ENCODE measurements at regions not wholly inside any gene's neighbourhood (a gene's known extent, or its start where the extent isn't known, plus 50 kb on each side); places are given as distances from the start of the nearest gene placed in this dataset.
"Not testable (repeated sequence)": the region's sequence is repeated elsewhere in the genome, so short reads cannot be mapped to it uniquely, and the experiment has no call there.

DNA sequence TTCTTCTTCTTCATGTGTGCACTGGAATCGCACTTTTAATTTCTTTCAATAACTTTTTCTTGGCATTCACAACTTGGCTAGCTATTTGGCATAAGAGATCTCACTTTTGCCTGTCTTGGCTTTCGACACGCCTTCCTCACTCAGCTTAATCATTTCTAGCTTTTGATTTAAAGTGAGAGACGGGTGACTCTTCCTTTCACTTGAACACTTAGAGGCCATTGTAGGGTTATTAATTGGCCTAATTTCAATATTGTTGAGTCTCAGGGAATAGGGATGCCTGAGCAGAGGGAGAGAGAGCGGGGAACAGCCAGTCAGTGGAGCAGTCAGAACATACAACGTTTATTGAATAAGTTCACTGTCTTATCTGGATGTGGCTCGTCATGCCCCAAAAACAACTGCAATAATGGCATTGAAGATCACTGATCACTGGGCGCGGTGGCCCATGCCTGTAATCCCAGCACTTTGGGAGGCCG lies 200.3 kb downstream of the SEC14L1 start:
- no peak for DNase-seq (ENCODE audit: low read depth in 2 of 2)

DNA sequence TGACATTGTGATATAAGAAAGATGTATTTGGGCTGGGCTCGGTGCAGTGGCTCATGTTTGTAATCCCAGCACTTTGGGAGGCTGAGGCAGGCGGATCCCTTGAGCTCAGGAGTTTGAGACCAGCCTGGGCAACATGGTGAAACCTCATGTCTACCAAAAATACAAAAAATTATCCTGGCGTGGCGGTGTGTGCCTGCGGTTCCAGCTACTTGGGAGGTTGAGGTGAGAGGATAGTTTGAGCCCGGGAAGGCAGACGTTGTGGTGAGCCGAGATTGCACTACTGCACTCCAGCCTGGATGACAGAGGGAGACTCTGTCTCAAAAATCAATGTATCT lies 201.9 kb downstream of the SEC14L1 start:
- DNase-seq (ENCODE audit: low read depth in 2 of 2): not testable (repeated sequence)

- no peak for DNase-seq (ENCODE audit: low read depth in 2 of 2)
Observed at GRCh38 chr17:77343031-77343800, 202.4 kb downstream of the SEC14L1 start.

DNA sequence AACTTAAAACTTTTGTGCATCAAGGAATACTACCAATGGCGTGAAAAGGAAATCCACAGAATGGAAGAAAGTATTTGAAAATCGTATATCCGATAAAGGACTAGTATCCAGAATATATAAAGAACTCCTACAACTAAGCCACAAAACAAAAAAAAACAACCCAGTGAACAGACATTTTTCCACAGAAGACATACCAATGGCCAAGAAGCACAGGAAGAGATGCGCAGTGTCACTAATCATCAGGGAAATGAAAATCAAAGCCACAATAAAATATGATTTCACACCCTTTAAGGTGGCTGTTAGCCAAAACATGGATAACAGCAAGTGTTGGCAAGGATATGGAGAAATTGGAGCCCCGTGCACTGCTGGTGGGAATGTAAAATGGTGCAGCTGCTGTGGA lies 203.3 kb downstream of the SEC14L1 start:
- no peak for DNase-seq (ENCODE audit: low read depth in 2 of 2)

DNA sequence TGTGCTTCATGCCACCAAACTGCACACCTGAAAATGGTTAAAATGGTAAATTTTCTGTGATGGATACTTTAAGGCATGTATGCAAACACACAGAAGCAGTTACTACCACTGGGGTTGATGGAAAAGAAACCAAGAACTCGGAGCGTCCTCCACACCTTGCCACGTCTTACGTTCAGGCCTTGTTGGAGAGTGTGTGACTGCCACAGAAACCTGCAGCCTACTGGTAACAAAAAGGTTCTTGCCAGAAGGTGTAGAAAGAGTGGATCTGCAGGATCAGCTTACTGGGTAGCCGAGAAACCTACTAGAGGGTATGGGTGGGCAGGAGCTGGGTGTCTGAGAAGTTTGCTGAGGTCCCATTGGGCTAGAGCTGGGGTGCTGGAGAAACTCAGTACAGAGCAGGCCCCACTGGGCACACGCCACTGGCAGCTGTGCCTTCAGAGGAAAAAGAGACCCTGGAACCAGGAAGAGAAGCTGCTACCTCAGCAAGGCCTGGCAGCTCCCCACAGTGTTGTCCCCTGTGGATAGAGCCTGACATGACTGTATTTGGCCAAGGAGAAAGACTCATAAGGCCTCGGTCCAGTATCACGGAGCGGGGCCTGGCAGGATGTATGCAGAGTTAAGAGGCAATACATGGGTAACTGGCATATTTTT lies 204.6 kb downstream of the SEC14L1 start:
- DNase-seq (ENCODE audit: low read depth in 2 of 2): no peak

DNA sequence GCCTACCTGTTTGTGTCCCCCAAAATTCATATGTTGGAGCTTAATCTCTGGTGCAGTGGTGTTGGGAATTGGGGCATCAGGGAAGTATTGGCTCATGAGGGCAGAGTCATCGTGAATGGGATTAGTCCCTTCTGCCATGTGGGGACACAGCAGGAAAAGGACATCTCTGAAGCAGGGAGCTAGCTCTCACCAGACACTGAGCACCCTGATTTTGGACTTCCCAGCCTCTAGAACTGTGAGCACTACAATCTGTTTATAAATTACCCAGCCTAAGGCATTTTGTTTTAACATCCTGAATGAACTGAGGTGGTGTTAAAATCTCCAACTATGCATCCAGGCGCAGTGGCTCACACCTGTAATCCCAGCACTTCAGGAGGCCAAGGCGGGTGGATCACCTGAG lies 206.0 kb downstream of the SEC14L1 start:
- no peak for DNase-seq (ENCODE audit: low read depth in 2 of 2)

GRCh38 chr17:77347544-77347943 lies 206.8 kb downstream of the SEC14L1 start:
- DNase-seq (ENCODE audit: low read depth in 2 of 2): no peak

DNA sequence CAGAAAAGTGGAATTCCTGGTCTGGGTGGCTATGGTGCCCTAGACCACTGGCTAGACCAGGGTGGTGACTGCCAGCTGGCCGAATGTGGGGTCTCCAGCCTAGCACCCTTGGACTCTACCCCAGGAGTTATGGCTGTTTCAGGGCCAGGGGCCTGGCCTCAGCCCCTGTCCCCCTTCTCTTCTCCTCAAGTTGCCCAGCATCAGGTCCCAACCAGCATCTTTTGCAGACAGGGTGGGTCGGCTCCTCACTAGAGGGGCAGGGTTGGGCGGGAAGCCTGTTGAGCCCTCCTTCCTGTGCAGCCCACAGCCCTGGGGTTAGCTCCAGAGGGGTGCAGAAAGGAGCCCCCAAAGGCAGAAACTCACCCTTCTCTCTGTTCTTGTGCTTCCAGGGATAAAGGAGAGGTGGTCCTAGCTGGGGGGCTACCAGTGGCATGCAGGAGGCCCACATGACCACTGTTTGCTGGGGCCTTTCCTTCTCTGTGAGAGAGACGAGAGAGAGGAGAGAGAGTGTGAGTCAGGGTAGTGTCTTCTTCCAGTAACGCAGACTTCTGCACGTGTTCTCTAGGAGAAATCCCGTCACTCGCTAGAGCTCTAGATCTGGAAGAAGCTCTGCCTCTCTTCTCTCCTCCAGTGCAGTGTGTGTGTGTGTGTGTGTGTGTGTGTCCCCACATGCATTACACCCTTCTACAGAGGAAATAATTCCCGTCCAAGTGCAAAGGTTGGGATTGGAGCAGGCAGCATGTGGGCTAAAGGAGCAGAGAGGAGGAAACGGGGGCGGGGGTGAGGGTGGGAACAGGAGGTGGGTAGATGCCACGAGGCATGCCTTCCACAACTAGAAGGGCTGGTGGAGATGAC lies 209.4 kb downstream of the SEC14L1 start:
- DNase-seq (ENCODE audit: low read depth in 2 of 2): no peak

DNA sequence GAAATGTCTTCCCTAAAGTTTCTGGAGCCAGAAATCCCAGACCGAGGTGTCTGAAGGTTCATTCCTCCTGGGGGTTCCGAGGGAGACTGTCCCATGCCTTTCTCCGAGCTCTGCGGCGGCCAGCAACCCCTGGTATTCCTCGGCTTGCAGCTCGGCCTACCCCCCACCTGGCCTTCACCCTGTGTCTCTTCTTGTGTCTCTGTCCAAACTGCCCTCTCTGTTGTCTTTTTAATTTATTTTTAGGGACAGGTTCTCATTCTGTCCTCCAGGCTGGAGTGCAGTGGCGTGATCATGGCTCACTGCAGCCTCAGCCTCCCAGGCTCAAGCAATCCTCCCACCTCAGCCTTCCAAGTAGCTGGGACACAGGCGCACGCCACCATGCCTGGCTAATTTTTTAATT lies 211.7 kb downstream of the SEC14L1 start:
- no peak for DNase-seq (ENCODE audit: low read depth in 2 of 2)

DNA sequence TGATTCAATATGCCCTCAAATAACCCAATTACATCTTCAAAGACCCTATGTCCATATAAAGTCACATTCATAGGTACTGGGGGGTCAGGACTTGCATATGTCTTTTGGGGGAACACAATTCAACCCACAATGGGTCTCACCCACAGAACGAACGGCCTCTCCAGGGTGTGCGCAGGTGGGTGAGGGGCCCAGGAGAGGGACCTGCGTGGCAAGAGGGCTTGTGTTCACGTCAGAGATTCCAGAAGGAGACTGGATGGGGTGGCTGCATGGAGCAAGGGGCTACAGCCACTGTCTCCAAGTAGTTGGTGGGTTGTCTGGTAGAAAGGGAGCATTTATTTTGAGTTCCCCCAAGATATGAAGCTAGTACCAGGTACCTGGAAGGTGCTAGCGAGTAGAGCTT lies 212.2 kb downstream of the SEC14L1 start:
- no peak for DNase-seq (ENCODE audit: low read depth in 2 of 2)

- DNase-seq (ENCODE audit: low read depth in 2 of 2): no peak
Observed at GRCh38 chr17:77353684-77354419, 213.1 kb downstream of the SEC14L1 start.

GRCh38 chr17:77354420-77354669 lies 213.6 kb downstream of the SEC14L1 start:
- DNase-seq (ENCODE audit: low read depth in 2 of 2): no peak

DNA sequence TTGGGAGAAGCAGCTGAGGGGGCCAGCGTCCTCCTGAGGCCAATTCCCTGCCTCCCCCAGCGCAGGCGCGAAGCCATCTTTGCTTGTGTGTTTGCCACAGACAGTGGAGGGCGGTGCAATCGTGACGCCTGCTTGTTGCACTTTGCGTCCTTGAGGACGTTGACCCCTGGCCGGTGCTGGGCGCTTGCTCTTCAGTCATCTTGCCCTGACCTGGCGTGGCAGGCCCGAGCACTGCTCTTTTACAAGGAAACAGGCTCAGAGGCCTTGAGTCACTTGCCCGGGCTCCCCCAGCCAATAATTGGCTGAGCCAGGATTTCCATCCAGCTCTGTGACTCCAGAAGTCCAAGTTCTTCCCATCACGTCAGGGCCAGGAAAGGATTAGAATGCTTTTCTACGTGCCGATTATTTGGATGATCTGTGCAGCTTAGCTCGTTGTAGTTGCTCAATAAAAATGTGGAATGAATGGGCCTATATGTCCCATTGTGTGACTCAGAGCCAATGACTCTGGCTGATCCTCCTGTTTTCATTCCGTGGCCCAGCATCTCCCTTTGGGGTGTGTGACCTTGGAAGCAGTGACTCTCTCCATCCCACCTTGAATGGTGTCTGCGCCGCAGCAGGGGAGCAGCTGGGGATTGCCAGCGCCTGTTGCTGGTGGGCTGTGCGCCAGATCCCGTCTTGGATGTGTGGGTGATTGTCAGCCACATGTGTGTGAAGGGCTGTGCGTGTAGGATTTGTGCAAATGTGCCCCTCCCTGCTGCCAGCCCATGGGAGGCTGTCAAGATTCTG lies 214.1 kb downstream of the SEC14L1 start:
- DNase-seq (ENCODE audit: low read depth in 2 of 2): no peak

DNA sequence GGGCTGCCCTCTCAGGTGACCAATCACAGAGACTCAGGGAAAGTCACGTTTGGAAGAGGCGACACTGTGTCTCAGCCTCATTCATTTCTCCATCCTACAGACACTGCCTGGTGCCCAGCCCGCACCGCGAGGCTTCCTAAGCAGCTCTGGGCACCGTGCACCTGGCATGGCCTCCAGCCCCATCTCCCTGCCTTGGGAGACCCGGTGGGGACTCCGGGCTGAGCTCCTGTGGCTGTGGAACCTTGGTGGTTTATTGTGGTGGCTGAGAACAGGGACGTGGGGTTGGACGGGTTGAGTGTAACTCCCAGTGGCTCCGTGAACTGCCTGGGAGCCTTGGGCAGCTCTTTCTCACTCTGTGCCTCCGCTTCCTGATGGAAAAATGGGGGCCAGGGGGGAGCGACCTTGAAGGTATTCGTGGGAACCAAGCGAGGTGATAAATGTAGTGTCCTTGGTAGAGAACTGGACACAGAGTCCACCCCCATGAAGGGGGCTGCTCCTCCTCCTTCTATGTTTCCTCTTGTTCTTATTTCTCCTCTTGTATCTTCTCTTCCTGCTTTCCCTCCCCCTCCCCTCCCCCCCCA lies 215.4 kb downstream of the SEC14L1 start:
- DNase-seq (ENCODE audit: low read depth in 2 of 2): no peak

DNA sequence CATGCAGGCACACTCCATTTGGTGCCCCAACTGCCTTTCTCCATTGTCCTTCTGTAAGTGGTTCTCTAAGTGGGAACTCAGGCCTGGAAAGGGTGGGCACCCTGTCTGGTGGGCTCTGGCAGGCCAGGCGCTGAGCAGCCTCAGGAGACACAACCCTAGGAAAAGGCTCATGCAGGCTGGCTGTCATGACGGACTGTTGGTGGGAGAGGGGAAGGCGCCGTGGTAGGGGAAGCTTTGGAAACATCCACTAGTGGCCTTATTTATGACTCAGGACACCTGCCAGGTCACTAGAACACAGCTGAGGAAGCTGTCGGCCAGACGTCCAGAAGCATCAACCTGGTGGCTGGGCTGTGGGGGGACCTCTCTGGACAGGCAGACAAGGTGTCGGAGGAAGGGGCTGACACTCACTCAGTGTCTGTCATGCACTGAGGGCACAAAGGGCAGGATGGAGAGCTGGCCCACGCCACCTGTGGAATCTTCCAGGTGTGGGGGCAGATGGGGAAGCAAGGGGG lies 216.0 kb downstream of the SEC14L1 start:
- no peak for DNase-seq (ENCODE audit: low read depth in 2 of 2)

GRCh38 chr17:77358801-77359200 lies 218.0 kb downstream of the SEC14L1 start:
- no peak for DNase-seq (ENCODE audit: low read depth in 2 of 2)

- no peak for DNase-seq (ENCODE audit: low read depth in 2 of 2)
Observed at GRCh38 chr17:77359236-77359635, 218.5 kb downstream of the SEC14L1 start.

GRCh38 chr17:77361986-77362620 lies 221.3 kb downstream of the SEC14L1 start:
- DNase-seq (ENCODE audit: low read depth in 2 of 2): no peak

GRCh38 chr17:77363821-77364361 lies 223.1 kb downstream of the SEC14L1 start:
- no peak for DNase-seq (ENCODE audit: low read depth in 2 of 2)

- DNase-seq (ENCODE audit: low read depth in 2 of 2): no peak
Observed at GRCh38 chr17:77364381-77364911, 223.7 kb downstream of the SEC14L1 start.

Data from stimulated activated CD8-positive, alpha-beta memory T cell treated with anti-CD3 and anti-CD28 coated beads, Interleukin-15, amount 100 ng/mL, for 4 hours (primary cell).